Activated CD4-positive, alpha-beta T cell treated with anti-CD3 and anti-CD28 coated beads, Interleukin-2, amount 10 ng/mL, durations not matched to agents 7 days and 5 days (primary cell): ENCODE measurements at regions not wholly inside any gene's neighbourhood (a gene's known extent, or its start where the extent isn't known, plus 50 kb on each side); places are given as distances from the start of the nearest gene placed in this dataset.
A peak's percentile ranks its signal among the peaks of the same experiment; 100 is the strongest.
"Not testable (repeated sequence)": the region's sequence is repeated elsewhere in the genome, so short reads cannot be mapped to it uniquely, and the experiment has no call there.

Experiments used
- CTCF ChIA-PET: fragments of 350-600 bp; sonication (Branson Sonifier 250); formaldehyde crosslinking; loops from one replicate; lab custom pipeline; 2021; ENCODE audit warnings: antibody characterized with exemption; lab: Charles Lee
- POLR2A ChIA-PET: fragments of 350-600 bp; sonication (Branson Sonifier 250); formaldehyde crosslinking; loops from one replicate; lab custom pipeline; 2021; ENCODE audit warnings: antibody characterized with exemption; lab: Charles Lee
- DNase-seq: peaks from one replicate; pipeline ENCODE4 v3.0.0-alpha.2; 2020
- H3K27ac Mint-ChIP-seq: one replicate; pipeline ENCODE4 v1.8.0; 2021; ENCODE audit warnings: mild to moderate bottlenecking, moderate library complexity, mixed read lengths
- H3K27me3 Mint-ChIP-seq: one replicate; pipeline ENCODE4 v1.8.0; 2021; ENCODE audit warnings: mixed read lengths
- H3K36me3 Mint-ChIP-seq: one replicate; pipeline ENCODE4 v1.8.0; 2021; ENCODE audit warnings: low read depth, mixed read lengths
- H3K4me1 Mint-ChIP-seq: one replicate; pipeline ENCODE4 v1.8.0; 2021; ENCODE audit warnings: mixed read lengths
- H3K4me3 Mint-ChIP-seq: one replicate; pipeline ENCODE4 v1.8.0; 2021; ENCODE audit warnings: mild to moderate bottlenecking, moderate library complexity, mixed read lengths
- H3K9me3 Mint-ChIP-seq: one replicate; pipeline ENCODE4 v1.8.0; 2021; ENCODE audit warnings: mixed read lengths

GRCh38 chr4:177193024-177193715 lies 116.5 kb upstream of the NEIL3 start:
- H3K36me3 Mint-ChIP-seq, H3K27ac Mint-ChIP-seq, H3K4me1 Mint-ChIP-seq, DNase-seq, H3K9me3 Mint-ChIP-seq, H3K4me3 Mint-ChIP-seq, H3K27me3 Mint-ChIP-seq, POLR2A ChIA-PET, CTCF ChIA-PET: not testable (repeated sequence)

- H3K27ac Mint-ChIP-seq: no peak overlapping the region
- no peaks in the 10 kb centered on the region for H3K4me1 Mint-ChIP-seq
- no peaks in the 10 kb centered on the region for H3K27me3 Mint-ChIP-seq
- no peaks in the 10 kb centered on the region for H3K36me3 Mint-ChIP-seq
- no peak for DNase-seq
- no peaks in the 10 kb centered on the region for H3K9me3 Mint-ChIP-seq
- CTCF ChIA-PET: no interaction called here
- POLR2A ChIA-PET: no interaction called here
- no peak overlapping the region for H3K4me3 Mint-ChIP-seq
Measured at GRCh38 chr4:177194906-177195305, 114.8 kb upstream of the NEIL3 start.

GRCh38 chr4:177196615-177197014 lies 113.1 kb upstream of the NEIL3 start:
- Mint-ChIP-seq H3K27ac (no peak overlapping the region), H3K9me3 (no peaks in the 10 kb centered on the region), H3K4me1 (no peaks in the 10 kb centered on the region), H3K4me3 (no peak overlapping the region), H3K27me3 (no peaks in the 10 kb centered on the region), H3K36me3 (no peaks in the 10 kb centered on the region)
- ChIA-PET POLR2A (no interaction called here), CTCF (no interaction called here)
- no peak for DNase-seq

GRCh38 chr4:177201614-177202013 lies 108.1 kb upstream of the NEIL3 start:
- Mint-ChIP-seq H3K4me1 (no peaks in the 10 kb centered on the region), H3K9me3 (no peaks in the 10 kb centered on the region), H3K4me3 (no peak overlapping the region), H3K36me3 (no peaks in the 10 kb centered on the region), H3K27me3 (no peaks in the 10 kb centered on the region), H3K27ac (no peak overlapping the region)
- POLR2A ChIA-PET: no interaction called here
- DNase-seq: no peak
- CTCF ChIA-PET: no interaction called here

GRCh38 chr4:177204126-177204525 lies 105.5 kb upstream of the NEIL3 start:
- no peak for DNase-seq
- POLR2A ChIA-PET: no interaction called here
- Mint-ChIP-seq H3K27me3 (no peaks in the 10 kb centered on the region), H3K27ac (no peak overlapping the region), H3K36me3 (no peaks in the 10 kb centered on the region), H3K4me3 (no peak overlapping the region), H3K9me3 (no peaks in the 10 kb centered on the region), H3K4me1 (no peaks in the 10 kb centered on the region)
- CTCF ChIA-PET: interaction anchor here (0.6 kb wide), 1 partner anchor 141 kb away, joined by 4 read pairs; no protein-coding TSS in a partner anchor

GRCh38 chr4:177214935-177215334 lies 94.7 kb upstream of the NEIL3 start:
- Mint-ChIP-seq H3K4me1 (no peaks in the 10 kb centered on the region), H3K27ac (no peak overlapping the region), H3K36me3 (no peaks in the 10 kb centered on the region), H3K9me3 (no peaks in the 10 kb centered on the region), H3K4me3 (no peak overlapping the region), H3K27me3 (no peaks in the 10 kb centered on the region)
- ChIA-PET CTCF (no interaction called here), POLR2A (interaction anchor here (0.6 kb wide), 1 partner anchor 8 kb away, joined by 5 read pairs; no protein-coding TSS in a partner anchor)
- no peak for DNase-seq

- Mint-ChIP-seq H3K9me3 (no peaks in the 10 kb centered on the region), H3K27ac (no peak overlapping the region), H3K27me3 (peaks cover 3% of the 10 kb centered on the region), H3K36me3 (no peaks in the 10 kb centered on the region), H3K4me1 (no peaks in the 10 kb centered on the region), H3K4me3 (no peak overlapping the region)
- CTCF ChIA-PET: no interaction called here
- no peak for DNase-seq
- POLR2A ChIA-PET: no interaction called here
Measured at GRCh38 chr4:177220376-177220775, 89.3 kb upstream of the NEIL3 start.

GRCh38 chr4:177222781-177223180 lies 86.9 kb upstream of the NEIL3 start:
- DNase-seq: no peak
- Mint-ChIP-seq H3K4me1 (peaks cover 1% of the 10 kb centered on the region), H3K27ac (no peak overlapping the region), H3K27me3 (peaks cover 3% of the 10 kb centered on the region), H3K4me3 (no peak overlapping the region), H3K9me3 (no peaks in the 10 kb centered on the region), H3K36me3 (no peaks in the 10 kb centered on the region)
- ChIA-PET POLR2A (no interaction called here), CTCF (no interaction called here)

- ChIA-PET CTCF (no interaction called here), POLR2A (no interaction called here)
- peaks cover 3% of the 10 kb centered on the region for H3K27me3 Mint-ChIP-seq
- no peaks in the 10 kb centered on the region for H3K9me3 Mint-ChIP-seq
- peaks cover 5% of the 10 kb centered on the region for H3K4me1 Mint-ChIP-seq
- DNase-seq: no peak
- H3K4me3 Mint-ChIP-seq: no peak overlapping the region
- no peak overlapping the region for H3K27ac Mint-ChIP-seq
- H3K36me3 Mint-ChIP-seq: no peaks in the 10 kb centered on the region
Measured at GRCh38 chr4:177225605-177226004, 84.1 kb upstream of the NEIL3 start.

- Mint-ChIP-seq H3K27ac (no peak overlapping the region), H3K4me1 (peaks cover 5% of the 10 kb centered on the region), H3K27me3 (peaks cover 3% of the 10 kb centered on the region), H3K4me3 (no peak overlapping the region), H3K36me3 (no peaks in the 10 kb centered on the region), H3K9me3 (peaks cover 3% of the 10 kb centered on the region)
- ChIA-PET POLR2A (no interaction called here), CTCF (interaction anchor here (0.8 kb wide), 1 partner anchor 39 kb away, joined by 3 read pairs; no protein-coding TSS in a partner anchor)
- no peak for DNase-seq
Measured at GRCh38 chr4:177227636-177228035, 82.0 kb upstream of the NEIL3 start.

- ChIA-PET POLR2A (no interaction called here), CTCF (no interaction called here)
- no peak for DNase-seq
- Mint-ChIP-seq H3K9me3 (peaks cover 3% of the 10 kb centered on the region), H3K4me3 (no peak overlapping the region), H3K27ac (peak overlapping the region; percentile 3), H3K27me3 (peaks cover 3% of the 10 kb centered on the region), H3K4me1 (peaks cover 5% of the 10 kb centered on the region), H3K36me3 (no peaks in the 10 kb centered on the region)
Measured at GRCh38 chr4:177228599-177228998, 81.1 kb upstream of the NEIL3 start.

- Mint-ChIP-seq H3K9me3 (peaks cover 3% of the 10 kb centered on the region), H3K4me1 (peaks cover 5% of the 10 kb centered on the region), H3K4me3 (peak overlapping the region; percentile 50), H3K36me3 (no peaks in the 10 kb centered on the region), H3K27me3 (peaks cover 2% of the 10 kb centered on the region), H3K27ac (peak overlapping the region; percentile 47)
- ChIA-PET CTCF (no interaction called here), POLR2A (no interaction called here)
- DNase-seq: no peak
Measured at GRCh38 chr4:177229331-177229730, 80.3 kb upstream of the NEIL3 start.

- no peak overlapping the region for H3K27ac Mint-ChIP-seq
- ChIA-PET CTCF (no interaction called here), POLR2A (no interaction called here)
Measured at GRCh38 chr4:177232473-177232872, 77.2 kb upstream of the NEIL3 start.

GRCh38 chr4:177235026-177235425 lies 74.6 kb upstream of the NEIL3 start:
- Mint-ChIP-seq H3K27me3 (no peaks in the 10 kb centered on the region), H3K36me3 (no peaks in the 10 kb centered on the region), H3K27ac (no peak overlapping the region), H3K9me3 (peaks cover 3% of the 10 kb centered on the region), H3K4me3 (no peak overlapping the region), H3K4me1 (no peaks in the 10 kb centered on the region)
- ChIA-PET POLR2A (no interaction called here), CTCF (no interaction called here)
- DNase-seq: no peak

More at GRCh38 chr4:177232473-177232872, 77.2 kb upstream of the NEIL3 start:
- peaks cover 3% of the 10 kb centered on the region for H3K9me3 Mint-ChIP-seq
- H3K4me3 Mint-ChIP-seq: no peak overlapping the region
- peaks cover 4% of the 10 kb centered on the region for H3K4me1 Mint-ChIP-seq
- no peaks in the 10 kb centered on the region for H3K36me3 Mint-ChIP-seq
- no peaks in the 10 kb centered on the region for H3K27me3 Mint-ChIP-seq
- DNase-seq: no peak
